ENCODE measurements at regions not wholly inside any gene's neighbourhood (a gene's known extent, or its start where the extent isn't known, plus 50 kb on each side); places are given as distances from the start of the nearest gene placed in this dataset.
"Not testable (repeated sequence)": the region's sequence is repeated elsewhere in the genome, so short reads cannot be mapped to it uniquely, and the experiment has no call there.

DNA sequence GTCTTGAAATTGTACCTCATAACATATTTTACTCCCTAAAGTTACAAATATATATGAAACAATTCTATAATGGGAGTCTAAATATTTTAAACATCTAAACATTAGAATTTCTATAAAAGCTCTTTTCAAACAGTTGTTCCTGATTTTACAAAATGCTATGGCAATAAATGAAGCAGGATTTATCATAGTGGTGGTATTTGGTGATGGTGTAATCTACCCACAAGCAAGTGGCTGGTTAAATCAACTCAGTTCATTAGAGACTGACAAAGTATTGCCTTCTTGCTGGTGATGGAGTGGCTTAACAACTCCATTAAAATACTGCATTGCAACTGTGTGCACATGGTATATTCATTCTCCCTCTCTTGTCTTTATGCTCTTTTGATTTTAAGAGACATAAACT, 138.9 kb downstream of the PMAIP1 start:
- no peaks in the 10 kb centered on the region for H3K36me3 Mint-ChIP-seq
- H3K9me3 Mint-ChIP-seq = no peaks in the 10 kb centered on the region
- H3K4me1 Mint-ChIP-seq = no peaks in the 10 kb centered on the region
- H3K4me3 Mint-ChIP-seq = no peak overlapping the region
- H3K27me3 Mint-ChIP-seq = peaks cover 31% of the 10 kb centered on the region
- ATAC-seq = no peak
- H3K27ac Mint-ChIP-seq = no peak overlapping the region

GRCh38 chr18:60027397-60027796, 127.6 kb downstream of the PMAIP1 start:
- Mint-ChIP-seq H3K36me3 (no peaks in the 10 kb centered on the region), H3K9me3 (no peaks in the 10 kb centered on the region), H3K27ac (no peak overlapping the region), H3K27me3 (peaks cover 11% of the 10 kb centered on the region), H3K4me1 (no peaks in the 10 kb centered on the region), H3K4me3 (no peak overlapping the region)
- ATAC-seq = peak; percentile 45

- Mint-ChIP-seq H3K36me3 (no peaks in the 10 kb centered on the region), H3K4me3 (no peak overlapping the region), H3K27me3 (peaks cover 18% of the 10 kb centered on the region), H3K4me1 (peaks cover 13% of the 10 kb centered on the region), H3K27ac (no peak overlapping the region), H3K9me3 (no peaks in the 10 kb centered on the region)
- ATAC-seq = no peak
These were observed 125.1 kb downstream of the PMAIP1 start for GRCh38 chr18:60024857-60025256.

DNA sequence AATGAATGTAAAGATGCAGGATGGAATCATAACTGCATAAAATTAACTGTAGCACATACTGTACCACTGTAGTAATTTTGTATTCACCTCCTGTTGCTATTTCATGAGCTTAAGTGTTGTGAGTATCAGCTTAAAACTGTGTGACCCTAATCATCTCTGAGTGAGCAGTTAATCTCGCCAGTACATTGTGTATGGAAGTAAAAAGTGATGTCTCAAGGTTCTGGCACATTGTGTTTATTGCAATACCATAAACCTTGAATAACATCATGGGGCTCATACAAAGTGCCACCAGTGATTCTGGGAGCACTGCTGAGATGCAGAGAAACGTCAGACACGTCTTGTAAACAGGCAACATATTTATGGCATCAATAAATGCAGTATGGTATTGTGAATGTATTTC, 124.5 kb downstream of the PMAIP1 start:
- Mint-ChIP-seq H3K9me3 (no peaks in the 10 kb centered on the region), H3K36me3 (no peaks in the 10 kb centered on the region), H3K27ac (no peak overlapping the region), H3K27me3 (peaks cover 23% of the 10 kb centered on the region), H3K4me1 (peaks cover 13% of the 10 kb centered on the region), H3K4me3 (no peak overlapping the region)
- ATAC-seq = no peak

DNA sequence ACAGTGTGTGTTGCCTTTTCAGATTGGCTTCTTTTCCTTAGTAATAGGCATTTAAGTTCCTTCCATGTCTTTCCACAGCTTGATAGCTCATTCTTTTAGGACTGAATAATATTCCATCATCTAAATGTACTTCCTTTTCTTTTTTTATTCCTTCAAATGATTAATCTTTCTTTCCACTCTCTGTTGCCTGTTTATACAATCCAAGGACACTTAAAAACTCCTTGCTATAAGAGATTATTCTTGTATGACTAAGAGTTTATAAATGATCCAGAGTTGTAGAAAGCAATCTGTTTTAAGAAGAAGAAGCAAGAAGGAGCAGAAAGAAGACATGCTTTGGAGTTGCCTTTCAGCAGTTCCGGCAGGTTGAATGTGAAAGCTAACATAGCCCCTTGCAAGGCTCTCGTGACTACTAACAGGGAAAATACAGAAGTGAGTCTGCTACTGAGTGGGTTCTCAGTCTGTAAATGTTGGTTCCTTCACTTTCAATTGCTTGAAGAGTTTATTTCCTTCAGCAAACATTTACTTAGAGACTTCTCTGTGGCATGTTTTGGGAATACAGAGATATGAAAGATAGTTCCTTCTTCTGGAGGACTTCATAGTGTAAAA, 123.0 kb downstream of the PMAIP1 start:
- Mint-ChIP-seq H3K27ac (no peak overlapping the region), H3K36me3 (no peaks in the 10 kb centered on the region), H3K4me1 (peaks cover 13% of the 10 kb centered on the region)

GRCh38 chr18:60021556-60021955, 121.8 kb downstream of the PMAIP1 start:
- Mint-ChIP-seq H3K4me3 (no peak overlapping the region), H3K36me3 (no peaks in the 10 kb centered on the region), H3K27me3 (peaks cover 37% of the 10 kb centered on the region), H3K4me1 (peaks cover 13% of the 10 kb centered on the region), H3K27ac (no peak overlapping the region), H3K9me3 (no peaks in the 10 kb centered on the region)
- no peak for ATAC-seq

More for the DNA sequence above, 123.0 kb downstream of the PMAIP1 start:
- no peak for ATAC-seq
- Mint-ChIP-seq H3K9me3 (no peaks in the 10 kb centered on the region), H3K4me3 (no peak overlapping the region), H3K27me3 (peaks cover 37% of the 10 kb centered on the region)

DNA sequence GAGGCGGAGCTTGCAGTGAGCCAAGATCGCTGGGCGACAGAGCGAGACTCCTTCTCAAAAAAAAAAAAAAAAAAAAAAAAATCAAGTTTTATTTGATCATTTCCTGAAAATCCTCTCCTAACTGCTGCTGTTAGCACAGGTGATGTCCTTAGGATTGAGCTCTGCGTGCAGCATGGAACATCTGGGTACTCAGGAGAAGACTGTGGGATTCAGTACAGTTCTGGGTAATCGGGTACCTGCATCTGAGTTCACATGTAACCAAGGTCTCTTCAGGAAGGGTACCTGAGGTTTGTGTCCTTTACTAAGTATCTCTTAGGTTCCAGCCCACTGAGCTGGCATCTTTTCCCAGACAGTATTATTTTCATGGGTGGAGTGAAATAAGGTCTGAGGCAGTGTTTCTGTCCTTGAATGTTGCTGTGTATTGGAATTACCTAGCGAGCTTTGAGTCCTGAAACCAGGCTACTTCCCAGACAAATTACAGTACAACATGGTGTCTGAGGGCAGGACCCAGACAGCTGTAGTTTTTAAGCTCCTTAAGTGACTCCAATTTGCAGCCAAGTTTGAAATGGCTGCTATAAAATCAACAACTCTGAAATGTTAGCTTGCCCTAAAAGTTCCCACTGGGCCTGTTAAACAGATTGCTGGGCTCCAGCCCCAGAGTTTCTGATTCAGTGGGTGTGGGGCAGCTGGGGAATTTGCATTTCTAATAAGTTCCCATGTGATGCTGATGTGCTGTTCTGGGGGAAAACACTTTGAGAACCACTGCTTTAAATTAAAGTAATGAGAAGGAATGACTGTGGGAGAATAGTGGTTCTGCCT, 120.5 kb downstream of the PMAIP1 start:
- Mint-ChIP-seq H3K4me3 (no peak overlapping the region), H3K9me3 (no peaks in the 10 kb centered on the region), H3K27ac (no peak overlapping the region), H3K36me3 (no peaks in the 10 kb centered on the region), H3K4me1 (peaks cover 13% of the 10 kb centered on the region), H3K27me3 (peaks cover 37% of the 10 kb centered on the region)
- ATAC-seq = no peak

GRCh38 chr18:60019463-60019840, 119.7 kb downstream of the PMAIP1 start:
- Mint-ChIP-seq H3K27ac (no peak overlapping the region), H3K4me1 (peaks cover 13% of the 10 kb centered on the region), H3K4me3 (no peak overlapping the region), H3K9me3 (no peaks in the 10 kb centered on the region), H3K36me3 (no peaks in the 10 kb centered on the region), H3K27me3 (peaks cover 37% of the 10 kb centered on the region)
- no peak for ATAC-seq

GRCh38 chr18:60018618-60019462, 119.0 kb downstream of the PMAIP1 start:
- Mint-ChIP-seq H3K27ac (no peak overlapping the region), H3K27me3 (peaks cover 40% of the 10 kb centered on the region), H3K4me1 (peaks cover 13% of the 10 kb centered on the region), H3K4me3 (no peak overlapping the region), H3K9me3 (no peaks in the 10 kb centered on the region), H3K36me3 (no peaks in the 10 kb centered on the region)
- no peak for ATAC-seq

DNA sequence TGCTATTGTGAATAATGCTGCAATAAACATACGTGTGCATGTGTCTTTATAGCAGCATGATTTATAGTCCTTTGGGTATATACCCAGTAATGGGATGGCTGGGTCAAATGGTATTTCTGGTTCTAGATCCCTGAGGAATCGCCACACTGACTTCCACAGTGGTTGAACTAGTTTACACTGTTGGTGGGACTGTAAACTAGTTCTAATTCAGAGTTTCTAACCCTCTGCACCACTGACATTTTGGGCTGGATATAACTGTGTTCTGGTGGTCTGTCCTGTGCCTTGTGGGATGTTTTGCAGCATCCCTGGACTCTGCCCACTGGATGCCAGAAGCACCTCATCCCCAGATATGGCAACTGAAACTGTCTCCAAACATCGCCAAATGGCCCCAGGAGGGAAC, 118.3 kb downstream of the PMAIP1 start:
- ATAC-seq, H3K27ac Mint-ChIP-seq, H3K4me3 Mint-ChIP-seq, H3K36me3 Mint-ChIP-seq, H3K9me3 Mint-ChIP-seq: not testable (repeated sequence)
- Mint-ChIP-seq H3K4me1 (peaks cover 13% of the 10 kb centered on the region), H3K27me3 (peaks cover 44% of the 10 kb centered on the region)

GRCh38 chr18:60017371-60017770, 117.6 kb downstream of the PMAIP1 start:
- H3K36me3 Mint-ChIP-seq = no peaks in the 10 kb centered on the region
- no peaks in the 10 kb centered on the region for H3K9me3 Mint-ChIP-seq
- ATAC-seq = no peak
- H3K4me3 Mint-ChIP-seq = no peak overlapping the region
- no peak overlapping the region for H3K27ac Mint-ChIP-seq
- H3K27me3 Mint-ChIP-seq = peaks cover 44% of the 10 kb centered on the region
- peaks cover 13% of the 10 kb centered on the region for H3K4me1 Mint-ChIP-seq

DNA sequence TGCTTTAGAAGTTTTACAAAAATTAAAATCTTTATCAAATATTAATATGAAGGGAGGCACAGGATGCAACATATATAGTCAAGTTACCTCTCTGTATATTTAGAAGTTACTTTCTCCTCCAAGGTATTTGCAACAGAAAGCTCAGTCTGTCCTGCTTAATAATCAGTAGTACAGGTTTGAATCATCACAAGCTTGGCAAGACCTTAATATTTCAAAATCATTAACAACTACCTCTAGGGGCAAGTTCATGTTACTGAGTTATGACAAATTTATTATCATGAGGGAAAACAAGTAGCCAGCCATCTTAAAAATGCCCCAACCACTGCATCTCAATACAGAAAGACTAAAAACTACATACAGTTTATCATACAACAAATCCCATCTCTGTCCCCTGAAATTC, 116.0 kb downstream of the PMAIP1 start:
- H3K4me3 Mint-ChIP-seq, H3K4me1 Mint-ChIP-seq, H3K9me3 Mint-ChIP-seq, ATAC-seq, H3K27ac Mint-ChIP-seq, H3K36me3 Mint-ChIP-seq: not testable (repeated sequence)
- H3K27me3 Mint-ChIP-seq = peaks cover 52% of the 10 kb centered on the region

GRCh38 chr18:60013148-60013547, 113.4 kb downstream of the PMAIP1 start:
- H3K4me3 Mint-ChIP-seq, ATAC-seq, H3K27ac Mint-ChIP-seq, H3K4me1 Mint-ChIP-seq, H3K9me3 Mint-ChIP-seq, H3K36me3 Mint-ChIP-seq: not testable (repeated sequence)
- H3K27me3 Mint-ChIP-seq = peaks cover 56% of the 10 kb centered on the region

DNA sequence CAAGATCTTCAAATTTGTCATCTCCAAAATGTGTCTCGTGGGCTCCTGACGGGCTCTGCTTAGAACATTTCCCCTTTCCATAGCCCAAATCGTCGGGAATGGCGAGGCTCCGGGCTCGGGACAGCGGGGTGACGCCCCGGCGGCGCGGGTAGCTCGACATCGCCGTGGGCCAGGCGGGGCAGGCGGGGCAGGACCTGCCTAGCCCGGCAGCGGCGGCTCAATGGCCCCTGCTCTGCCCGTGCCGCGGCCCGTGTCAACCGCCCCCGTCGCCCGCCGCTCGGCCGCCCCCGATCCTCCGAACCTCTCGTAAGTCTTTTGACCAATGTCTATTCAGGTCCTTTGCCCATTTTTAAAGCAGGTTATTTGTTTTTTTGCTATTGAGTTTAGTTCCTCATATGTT, 111.2 kb downstream of the PMAIP1 start:
- no peaks in the 10 kb centered on the region for H3K9me3 Mint-ChIP-seq
- peaks cover 58% of the 10 kb centered on the region for H3K27me3 Mint-ChIP-seq
- no peak overlapping the region for H3K4me3 Mint-ChIP-seq
- ATAC-seq = no peak
- H3K36me3 Mint-ChIP-seq = no peaks in the 10 kb centered on the region
- no peak overlapping the region for H3K27ac Mint-ChIP-seq
- H3K4me1 Mint-ChIP-seq = no peaks in the 10 kb centered on the region

DNA sequence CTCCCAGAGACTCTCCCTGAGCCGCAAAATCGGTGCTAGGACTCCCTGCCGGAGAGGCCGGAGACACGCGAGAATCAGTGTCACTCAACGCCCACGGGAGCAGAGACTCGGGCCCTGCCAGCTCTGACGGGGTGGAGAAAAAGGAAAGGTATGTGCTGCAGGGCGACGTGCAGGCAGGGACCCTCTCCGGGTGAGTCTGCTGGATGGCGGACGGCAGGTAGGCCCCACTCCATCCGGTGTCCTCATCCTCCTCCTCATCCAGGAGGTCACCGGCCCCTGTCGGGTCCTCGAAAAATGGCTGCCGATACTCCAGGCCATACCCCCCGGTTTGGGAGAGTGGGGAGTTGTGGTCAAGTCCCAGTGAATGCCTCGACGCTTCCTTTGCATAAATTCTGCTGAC, 110.7 kb downstream of the PMAIP1 start:
- no peak for ATAC-seq
- H3K27me3 Mint-ChIP-seq = peaks cover 58% of the 10 kb centered on the region
- H3K4me3 Mint-ChIP-seq = no peak overlapping the region
- H3K27ac Mint-ChIP-seq = no peak overlapping the region
- H3K4me1 Mint-ChIP-seq = no peaks in the 10 kb centered on the region
- no peaks in the 10 kb centered on the region for H3K9me3 Mint-ChIP-seq
- H3K36me3 Mint-ChIP-seq = no peaks in the 10 kb centered on the region

All from stimulated activated memory B cell treated with anti-CD40 and anti-IgM and Interleukin-4, amounts not matched to agents 10 μg/mL and 1 μg/mL and 100 μg/mL, for 72 hours (primary cell).